T follicular helper cell (primary cell): ENCODE measurements at regions not wholly inside any gene's neighbourhood (a gene's known extent, or its start where the extent isn't known, plus 50 kb on each side); places are given as distances from the start of the nearest gene placed in this dataset.
"Not testable (repeated sequence)": the region's sequence is repeated elsewhere in the genome, so short reads cannot be mapped to it uniquely, and the experiment has no call there.

Experiments used
- DNase-seq: peaks from one replicate; pipeline ENCODE4 v3.0.0-alpha.2; 2020; ENCODE audit warnings: low read depth

DNA sequence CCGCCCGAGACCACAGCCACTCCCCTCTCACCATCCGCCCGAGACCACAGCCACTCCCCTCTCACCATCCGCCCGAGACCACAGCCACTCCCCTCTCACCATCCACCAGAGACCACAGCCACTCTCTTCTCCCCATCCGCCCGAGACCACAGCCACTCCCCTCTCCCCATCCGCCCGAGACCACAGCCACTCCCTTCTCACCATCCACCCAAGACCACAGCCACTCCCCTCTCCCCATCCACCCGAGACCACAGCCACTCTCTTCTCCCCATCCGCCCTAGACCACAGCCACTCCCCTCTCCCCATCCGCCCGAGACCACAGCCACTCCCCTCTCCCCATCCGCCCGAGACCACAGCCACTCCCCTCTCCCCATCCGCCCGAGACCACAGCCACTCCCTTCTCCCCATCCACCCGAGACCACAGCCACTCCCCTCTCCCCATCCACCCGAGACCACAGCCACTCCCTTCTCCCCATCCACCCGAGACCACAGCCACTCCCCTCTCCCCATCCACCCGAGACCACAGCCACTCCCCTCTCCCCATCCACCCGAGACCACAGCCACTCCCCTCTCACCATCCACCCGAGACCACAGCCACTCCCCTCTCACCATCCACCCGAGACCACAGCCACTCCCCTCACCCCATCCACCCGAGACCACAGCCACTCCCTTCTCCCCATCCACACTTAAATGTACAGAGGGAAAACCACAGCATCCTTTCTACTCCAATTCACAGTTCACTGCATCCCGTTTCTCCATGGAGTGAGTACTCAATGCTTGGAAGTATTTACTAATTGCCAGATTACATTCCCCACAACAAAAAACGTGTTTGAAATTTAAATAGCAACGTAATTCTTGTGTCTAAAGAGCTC lies 83.5 kb upstream of the SFSWAP start:
- DNase-seq, result peak; percentile 15

- DNase-seq, result no peak
Measured at GRCh38 chr12:131628023-131628740, 82.7 kb upstream of the SFSWAP start.

DNA sequence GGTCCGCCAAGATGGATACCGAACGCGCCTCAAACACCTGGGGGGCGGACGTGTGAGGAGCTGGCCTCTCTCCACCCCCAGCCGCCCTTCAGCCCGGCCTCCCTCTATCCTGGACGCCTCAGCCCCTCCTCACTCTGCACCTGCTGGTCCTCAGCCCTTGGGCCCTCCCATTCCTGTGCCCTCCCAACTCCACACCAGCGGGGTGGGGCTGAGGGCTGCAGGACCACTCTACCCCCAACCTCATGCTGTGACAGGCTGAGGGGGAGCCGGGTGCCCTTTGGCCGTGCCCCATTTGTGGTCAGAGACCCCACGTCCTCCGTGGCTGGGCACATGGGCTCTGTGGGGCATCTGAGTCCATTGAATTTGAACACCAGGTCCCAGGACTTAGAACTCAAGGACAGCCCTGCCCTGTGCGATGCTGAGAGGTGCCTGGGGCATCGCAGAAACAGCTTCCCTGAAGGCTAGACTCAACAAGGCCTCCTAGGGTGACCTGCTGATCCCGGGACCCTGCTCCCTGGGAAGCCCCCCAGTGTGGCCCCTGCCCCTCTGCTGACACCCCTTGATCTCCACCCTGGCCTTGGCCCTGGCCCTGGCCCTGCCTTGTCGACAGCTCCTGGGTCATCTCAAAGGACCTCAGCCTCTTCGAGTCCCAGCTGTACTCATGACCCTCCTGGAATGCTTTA lies 82.0 kb upstream of the SFSWAP start:
- no peak for DNase-seq

DNA sequence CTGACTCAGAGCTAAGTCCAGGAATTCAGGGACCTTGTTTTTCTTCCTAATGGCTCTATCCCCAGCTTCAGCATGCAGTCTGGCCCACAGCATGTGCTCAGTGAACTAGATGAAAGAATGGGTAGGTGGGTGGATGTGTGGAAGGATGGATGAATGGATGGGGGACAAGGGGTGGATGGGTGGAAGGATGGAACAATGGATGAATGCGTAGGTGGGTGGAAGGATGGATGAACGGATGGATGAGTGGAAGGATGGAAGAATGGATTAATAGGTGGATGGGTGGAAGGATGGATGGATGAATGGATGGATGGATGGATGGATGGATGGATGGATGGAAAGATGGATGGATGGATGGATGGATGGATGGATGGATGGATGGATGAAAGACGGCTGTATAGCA lies 79.7 kb upstream of the SFSWAP start:
- no peak for DNase-seq

GRCh38 chr12:131631889-131632651 lies 78.8 kb upstream of the SFSWAP start:
- DNase-seq, result not testable (repeated sequence)

DNA sequence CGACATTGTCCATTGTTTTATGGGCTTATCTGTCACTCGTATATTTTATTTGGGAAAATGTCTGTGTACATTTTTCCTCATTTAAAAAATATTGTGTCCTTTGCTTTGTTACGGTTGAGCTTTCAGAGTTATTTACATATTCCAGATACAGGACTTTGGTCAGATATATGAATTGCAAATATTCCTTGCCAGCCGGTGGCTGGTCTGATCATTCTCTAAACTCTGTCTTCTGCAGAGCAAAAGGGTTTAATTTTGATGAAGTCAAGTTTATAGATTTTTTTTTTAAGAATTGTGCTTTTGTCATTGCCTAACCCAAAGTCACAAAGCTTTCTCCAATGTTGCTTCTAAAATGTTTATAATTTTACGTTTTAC lies 78.3 kb upstream of the SFSWAP start:
- DNase-seq, result not testable (repeated sequence)

- DNase-seq, result not testable (repeated sequence)
Measured at GRCh38 chr12:131633610-131634009, 77.3 kb upstream of the SFSWAP start.

GRCh38 chr12:131634037-131634436 lies 76.9 kb upstream of the SFSWAP start:
- no peak for DNase-seq

- not testable (repeated sequence) for DNase-seq
Measured at GRCh38 chr12:131635012-131635411, 75.9 kb upstream of the SFSWAP start.

GRCh38 chr12:131635491-131636122 lies 75.3 kb upstream of the SFSWAP start:
- DNase-seq, result no peak

GRCh38 chr12:131636266-131636665 lies 74.6 kb upstream of the SFSWAP start:
- no peak for DNase-seq

DNA sequence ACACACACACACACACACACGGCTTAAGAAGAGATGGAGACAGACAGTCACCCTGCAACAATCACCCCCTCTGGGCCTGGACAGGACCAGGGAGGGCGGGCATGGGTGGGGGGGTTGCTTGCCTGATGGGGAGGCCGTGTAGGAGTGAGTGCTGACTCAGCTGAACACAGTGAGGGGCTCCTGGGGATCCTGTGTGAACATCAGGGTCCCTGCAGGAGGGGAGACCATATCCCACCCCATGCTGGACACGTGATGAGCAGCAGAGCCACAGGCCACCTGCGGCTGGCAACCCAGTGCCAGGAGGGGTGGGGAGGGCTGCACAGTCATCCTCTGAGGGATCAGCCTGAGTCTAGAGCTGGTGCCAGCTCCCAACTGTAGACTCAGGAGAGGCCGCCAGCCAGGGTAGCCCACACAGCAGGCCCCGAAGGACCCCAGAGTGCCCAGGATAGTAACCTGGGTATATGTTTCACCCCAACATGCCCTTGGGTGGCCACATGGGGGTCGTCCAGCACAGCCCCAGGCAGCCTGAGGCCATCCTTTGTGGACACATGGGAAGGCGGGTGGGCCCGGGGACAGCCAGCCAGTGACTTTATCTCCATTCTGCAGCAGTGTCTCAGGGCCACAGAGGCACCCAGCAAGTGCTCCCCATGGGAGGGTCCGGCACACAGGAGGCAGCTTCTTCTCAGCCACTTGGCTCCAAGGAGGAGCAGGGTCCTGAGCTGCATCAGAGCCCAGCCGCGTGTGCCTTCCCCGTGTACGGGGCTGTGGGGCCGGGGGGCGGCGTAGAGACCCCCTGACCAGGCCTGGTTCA lies 73.7 kb upstream of the SFSWAP start:
- DNase-seq, result no peak

DNA sequence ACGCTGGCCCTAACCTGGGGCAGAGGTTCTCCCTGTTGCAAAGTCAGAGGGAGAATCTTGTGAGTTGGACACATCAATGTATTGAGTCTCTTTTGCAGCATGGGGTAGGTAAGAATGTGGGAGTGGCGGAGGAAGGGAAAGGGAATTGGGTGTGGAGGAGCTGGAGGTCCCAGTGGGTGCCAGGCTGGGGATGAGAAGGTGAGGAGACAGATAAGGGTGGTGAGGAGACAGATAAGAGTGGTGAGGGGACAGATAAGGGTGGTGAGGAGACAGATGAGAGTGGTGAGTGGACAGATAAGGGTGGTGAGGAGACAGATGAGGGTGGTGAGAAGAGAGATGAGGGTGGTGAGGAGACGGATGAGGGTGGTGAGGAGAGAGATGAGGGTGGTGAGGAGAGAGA lies 72.9 kb upstream of the SFSWAP start:
- DNase-seq, result no peak

DNA sequence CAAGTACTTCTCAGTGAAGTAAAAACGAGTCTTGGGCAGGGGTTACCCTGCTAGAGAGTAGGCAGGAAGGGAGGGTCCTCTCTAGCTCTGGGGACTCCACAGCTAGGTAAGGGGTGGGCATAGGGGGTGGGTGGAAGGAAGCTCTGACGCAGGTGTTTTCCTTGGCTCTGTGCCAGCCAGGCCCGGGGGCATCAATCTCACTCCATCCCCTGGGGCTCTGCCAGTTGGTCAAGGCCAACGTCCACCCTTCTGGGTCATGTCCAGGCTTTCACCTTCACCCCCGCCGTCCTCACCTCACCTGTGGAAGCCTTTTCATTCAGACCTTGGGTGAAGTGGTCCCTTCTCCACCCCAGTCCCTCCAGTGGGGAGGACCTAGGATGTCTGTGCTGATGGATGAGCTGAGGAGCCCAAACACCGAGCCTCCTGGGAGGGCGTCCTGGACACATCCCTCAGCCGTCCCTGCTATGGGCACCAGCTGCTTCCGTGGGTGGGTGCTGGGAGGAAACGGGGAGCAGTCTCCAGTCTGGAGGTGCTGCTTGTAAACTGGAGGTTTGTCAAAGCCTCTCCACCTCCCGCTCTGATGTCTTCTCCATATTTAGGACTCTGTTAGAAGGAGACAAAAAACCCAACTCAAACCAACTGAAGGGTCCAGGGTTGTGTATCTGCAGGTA lies 71.5 kb upstream of the SFSWAP start:
- DNase-seq, result no peak

GRCh38 chr12:131640525-131640924 lies 70.4 kb upstream of the SFSWAP start:
- DNase-seq, result no peak

GRCh38 chr12:131641315-131641714 lies 69.6 kb upstream of the SFSWAP start:
- DNase-seq, result no peak

- DNase-seq, result no peak
Measured at GRCh38 chr12:131642101-131642540, 68.8 kb upstream of the SFSWAP start.

DNA sequence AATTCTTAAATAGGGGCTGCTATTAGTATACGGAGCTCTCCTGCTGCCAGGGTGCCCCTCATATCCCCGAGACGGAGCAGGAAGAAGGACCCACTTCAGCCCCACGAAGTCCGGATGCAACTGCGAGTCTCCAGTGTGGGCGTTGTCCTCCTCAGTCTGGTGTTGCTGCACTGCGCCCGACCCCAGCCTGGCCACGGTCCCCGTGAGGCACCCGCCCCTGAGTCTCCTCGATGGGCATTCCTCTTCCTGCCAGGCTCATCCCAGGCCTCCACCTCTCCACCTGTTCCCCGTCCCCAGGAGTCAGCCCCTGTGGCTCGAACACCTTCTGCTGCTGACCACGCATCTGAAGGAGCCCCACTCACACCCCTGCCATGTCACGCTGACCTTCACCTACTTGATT lies 68.1 kb upstream of the SFSWAP start:
- no peak for DNase-seq

DNA sequence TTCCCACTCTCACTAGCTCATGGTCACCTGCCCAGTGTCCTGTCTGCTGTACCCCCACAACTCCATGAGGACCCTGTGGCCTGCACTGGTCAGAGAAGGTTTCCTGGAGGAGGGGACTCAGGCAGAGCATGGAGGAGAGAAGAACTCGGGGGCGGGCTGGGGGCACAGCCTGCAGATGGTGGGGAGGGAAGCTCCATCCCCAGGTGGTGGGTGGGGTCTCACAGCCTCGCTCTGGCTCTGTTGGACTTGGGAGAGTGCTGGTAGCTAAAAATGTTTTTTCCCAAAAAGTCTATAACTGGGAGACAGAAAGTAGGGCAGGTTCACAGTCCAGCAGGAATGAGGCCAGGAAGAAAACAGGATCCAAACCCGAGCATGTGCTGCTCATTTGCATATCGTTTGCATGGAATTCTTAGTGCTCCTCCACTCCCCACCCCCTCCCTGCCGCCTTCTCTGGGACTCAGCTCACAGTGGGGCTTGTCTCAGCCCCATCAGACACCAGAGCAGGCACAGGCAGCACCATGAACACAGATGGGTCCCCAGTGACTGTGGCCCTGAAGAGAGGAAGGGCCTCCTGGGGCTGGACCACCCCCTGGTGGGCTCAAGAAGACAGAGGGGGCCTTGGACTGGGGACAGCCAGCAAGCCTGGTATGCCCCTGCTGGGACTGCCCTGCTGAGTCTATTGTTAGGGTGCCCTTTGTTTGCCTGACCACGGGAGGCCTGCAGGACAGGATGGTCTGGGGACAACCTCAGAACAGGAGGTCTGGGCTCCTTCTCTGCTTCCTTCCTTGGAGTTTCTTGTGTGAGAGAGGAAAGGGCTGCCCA lies 67.0 kb upstream of the SFSWAP start:
- DNase-seq, result no peak
